ENCODE measurements at regions not wholly inside any gene's neighbourhood (a gene's known extent, or its start where the extent isn't known, plus 50 kb on each side); places are given as distances from the start of the nearest gene placed in this dataset.
A peak's percentile ranks its signal among the peaks of the same experiment; 100 is the strongest.

- Mint-ChIP-seq H3K36me3 (no peaks in the 10 kb centered on the region), H3K9me3 (peaks cover 3% of the 10 kb centered on the region), H3K4me1 (no peaks in the 10 kb centered on the region), H3K27ac (no peak overlapping the region), H3K4me3 (no peak overlapping the region)
- DNase-seq (ENCODE audit: low spot score in 2 of 2) (no peak), ATAC-seq (peak; percentile 70)
Measured at GRCh38 chr6:47967843-47968242, 143.2 kb downstream of the PTCHD4 start.

DNA sequence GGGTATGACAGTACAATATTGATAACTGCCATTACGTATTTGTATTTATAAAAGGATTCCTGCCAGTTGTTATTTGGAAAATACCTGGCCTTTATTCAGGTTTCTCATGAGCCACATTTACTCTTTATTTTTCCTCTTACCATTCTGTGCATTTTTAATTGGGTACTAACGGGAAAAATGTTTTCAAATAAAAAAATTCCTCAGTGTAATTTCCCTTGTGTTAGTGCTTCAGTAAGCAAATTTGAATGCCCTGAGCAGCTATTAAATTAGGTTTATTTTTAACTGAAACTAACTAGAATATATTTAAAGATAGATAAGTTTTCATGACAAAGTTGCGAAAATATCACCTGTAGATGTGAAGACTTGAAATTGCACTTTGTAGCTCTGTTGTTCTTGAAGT, 146.0 kb downstream of the PTCHD4 start:
- Mint-ChIP-seq H3K4me3 (no peak overlapping the region), H3K36me3 (no peaks in the 10 kb centered on the region), H3K9me3 (peaks cover 4% of the 10 kb centered on the region), H3K27ac (no peak overlapping the region), H3K4me1 (no peaks in the 10 kb centered on the region)
- DNase-seq (ENCODE audit: low spot score in 2 of 2) (no peak), ATAC-seq (no peak)

GRCh38 chr6:47952640-47953039, 158.4 kb downstream of the PTCHD4 start:
- no peak overlapping the region for H3K4me3 Mint-ChIP-seq
- no peak for DNase-seq (ENCODE audit: low spot score in 2 of 2)
- no peaks in the 10 kb centered on the region for H3K36me3 Mint-ChIP-seq
- peaks cover 7% of the 10 kb centered on the region for H3K9me3 Mint-ChIP-seq
- H3K4me1 Mint-ChIP-seq = no peaks in the 10 kb centered on the region
- ATAC-seq = no peak
- no peak overlapping the region for H3K27ac Mint-ChIP-seq

GRCh38 chr6:47944846-47945245, 163.0 kb downstream of the OPN5 start:
- no peaks in the 10 kb centered on the region for H3K9me3 Mint-ChIP-seq
- H3K4me3 Mint-ChIP-seq = no peak overlapping the region
- DNase-seq (ENCODE audit: low spot score in 2 of 2) (no peak), ATAC-seq (no peak)
- no peaks in the 10 kb centered on the region for H3K4me1 Mint-ChIP-seq
- H3K27ac Mint-ChIP-seq = no peak overlapping the region
- no peaks in the 10 kb centered on the region for H3K36me3 Mint-ChIP-seq

- DNase-seq (ENCODE audit: low spot score in 2 of 2) = no peak
- Mint-ChIP-seq H3K4me3 (no peak overlapping the region), H3K27ac (no peak overlapping the region)
Measured at GRCh38 chr6:47938405-47938804, 156.6 kb downstream of the OPN5 start.

DNA sequence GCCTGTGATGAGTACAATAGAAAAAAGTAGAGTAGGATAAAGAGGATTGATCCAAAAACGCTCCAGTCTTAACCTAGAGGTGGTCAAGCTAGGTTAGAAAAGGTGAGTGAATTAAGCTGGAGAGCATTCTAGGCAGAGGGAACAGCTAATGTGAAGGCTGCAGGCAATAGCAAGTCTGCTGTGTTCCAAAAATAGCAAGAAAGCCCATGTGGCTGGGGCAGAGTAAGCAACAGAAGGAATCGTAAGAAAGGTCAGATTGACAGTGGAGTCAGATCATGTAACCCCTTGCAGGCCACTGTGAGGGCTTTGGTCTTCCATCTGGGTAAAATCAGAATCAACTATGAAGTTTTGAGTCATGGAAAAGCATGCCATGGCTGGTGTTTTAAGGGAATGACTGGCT, 155.0 kb downstream of the OPN5 start:
- Mint-ChIP-seq H3K4me3 (no peak overlapping the region), H3K9me3 (peaks cover 7% of the 10 kb centered on the region), H3K36me3 (no peaks in the 10 kb centered on the region), H3K27ac (no peak overlapping the region), H3K4me1 (no peaks in the 10 kb centered on the region)
- ATAC-seq (no peak), DNase-seq (ENCODE audit: low spot score in 2 of 2) (no peak)

More at GRCh38 chr6:47938405-47938804, 156.6 kb downstream of the OPN5 start:
- no peaks in the 10 kb centered on the region for H3K36me3 Mint-ChIP-seq
- H3K9me3 Mint-ChIP-seq = peaks cover 7% of the 10 kb centered on the region
- H3K4me1 Mint-ChIP-seq = no peaks in the 10 kb centered on the region
- no peak for ATAC-seq

GRCh38 chr6:47934023-47934422, 152.2 kb downstream of the OPN5 start:
- no peak for DNase-seq (ENCODE audit: low spot score in 2 of 2)
- Mint-ChIP-seq H3K9me3 (peaks cover 7% of the 10 kb centered on the region), H3K4me3 (no peak overlapping the region), H3K4me1 (no peaks in the 10 kb centered on the region), H3K27ac (no peak overlapping the region), H3K36me3 (no peaks in the 10 kb centered on the region)
- ATAC-seq = no peak

GRCh38 chr6:47932575-47932974, 150.7 kb downstream of the OPN5 start:
- Mint-ChIP-seq H3K27ac (no peak overlapping the region), H3K9me3 (peaks cover 7% of the 10 kb centered on the region), H3K4me3 (no peak overlapping the region), H3K36me3 (no peaks in the 10 kb centered on the region), H3K4me1 (no peaks in the 10 kb centered on the region)
- DNase-seq (ENCODE audit: low spot score in 2 of 2) (no peak), ATAC-seq (no peak)

DNA sequence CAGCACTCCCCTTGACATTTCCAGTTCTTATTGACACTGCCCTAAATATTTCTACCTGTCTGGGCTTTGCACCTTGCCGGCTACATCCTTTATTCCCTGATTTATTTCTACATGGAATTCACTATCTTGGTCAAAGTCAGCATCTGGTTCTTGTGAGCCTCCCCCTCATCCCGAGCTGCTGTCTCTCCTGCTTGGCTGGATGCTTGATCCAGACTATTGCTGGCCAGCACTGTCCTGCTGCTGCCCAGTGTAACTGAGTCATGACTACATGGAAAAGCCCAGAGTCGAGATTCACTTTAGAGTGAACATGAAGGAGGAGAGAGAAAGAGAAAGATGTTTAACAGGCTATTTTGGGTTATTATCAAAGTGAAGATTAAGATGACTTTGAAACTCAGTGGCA, 142.2 kb downstream of the OPN5 start:
- H3K9me3 Mint-ChIP-seq = peaks cover 3% of the 10 kb centered on the region
- no peaks in the 10 kb centered on the region for H3K4me1 Mint-ChIP-seq
- no peak for ATAC-seq
- no peaks in the 10 kb centered on the region for H3K36me3 Mint-ChIP-seq
- no peak overlapping the region for H3K4me3 Mint-ChIP-seq
- no peak for DNase-seq (ENCODE audit: low spot score in 2 of 2)
- no peak overlapping the region for H3K27ac Mint-ChIP-seq

DNA sequence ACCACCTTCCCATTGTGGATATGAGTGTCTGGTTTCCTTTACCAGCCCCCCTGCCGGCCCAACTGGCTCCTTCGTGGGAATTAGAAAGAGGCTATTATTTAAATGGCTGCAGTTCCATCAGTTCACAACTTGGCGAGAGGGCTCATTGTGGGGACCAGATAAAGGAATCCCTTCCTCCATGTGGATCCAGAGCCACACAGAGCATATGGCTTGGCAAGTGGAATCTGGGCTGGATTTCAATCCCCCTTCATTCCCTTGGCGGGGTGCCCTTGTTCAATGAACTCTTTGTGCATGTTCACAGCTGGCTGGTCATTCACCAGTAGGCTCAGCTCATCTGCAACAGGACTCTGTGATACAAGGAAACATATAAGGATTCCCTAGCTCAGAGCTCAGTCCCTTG, 140.6 kb downstream of the OPN5 start:
- Mint-ChIP-seq H3K4me1 (no peaks in the 10 kb centered on the region), H3K27ac (no peak overlapping the region), H3K9me3 (peaks cover 3% of the 10 kb centered on the region), H3K4me3 (no peak overlapping the region), H3K36me3 (no peaks in the 10 kb centered on the region)
- DNase-seq (ENCODE audit: low spot score in 2 of 2) = no peak
- no peak for ATAC-seq

DNA sequence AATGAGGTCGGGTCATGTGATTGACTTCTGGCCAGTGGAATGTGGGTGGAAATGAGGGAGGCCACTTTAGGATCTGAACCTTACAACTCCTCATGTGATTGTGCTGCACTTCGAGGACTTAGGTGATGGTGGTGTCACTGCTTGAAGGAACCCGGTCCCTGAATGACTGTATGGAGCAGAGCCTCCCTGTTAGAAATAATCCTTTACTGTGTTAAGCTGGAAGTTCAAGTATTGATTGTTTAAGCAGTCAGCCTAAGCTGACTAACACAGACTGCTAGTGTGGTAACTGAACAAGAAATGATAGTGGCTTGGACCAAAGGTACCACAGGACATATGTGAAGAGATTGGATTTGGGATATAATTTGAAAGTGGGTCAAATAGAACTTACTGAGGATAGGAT, 138.0 kb downstream of the OPN5 start:
- H3K36me3 Mint-ChIP-seq = no peaks in the 10 kb centered on the region
- no peak for ATAC-seq
- no peak overlapping the region for H3K27ac Mint-ChIP-seq
- H3K9me3 Mint-ChIP-seq = peaks cover 3% of the 10 kb centered on the region
- DNase-seq (ENCODE audit: low spot score in 2 of 2) = no peak
- no peaks in the 10 kb centered on the region for H3K4me1 Mint-ChIP-seq
- H3K4me3 Mint-ChIP-seq = no peak overlapping the region

GRCh38 chr6:47917811-47918210, 136.0 kb downstream of the OPN5 start:
- no peaks in the 10 kb centered on the region for H3K4me1 Mint-ChIP-seq
- H3K9me3 Mint-ChIP-seq = peaks cover 3% of the 10 kb centered on the region
- H3K27ac Mint-ChIP-seq = no peak overlapping the region
- H3K4me3 Mint-ChIP-seq = no peak overlapping the region
- H3K36me3 Mint-ChIP-seq = no peaks in the 10 kb centered on the region
- ATAC-seq (no peak), DNase-seq (ENCODE audit: low spot score in 2 of 2) (no peak)

DNA sequence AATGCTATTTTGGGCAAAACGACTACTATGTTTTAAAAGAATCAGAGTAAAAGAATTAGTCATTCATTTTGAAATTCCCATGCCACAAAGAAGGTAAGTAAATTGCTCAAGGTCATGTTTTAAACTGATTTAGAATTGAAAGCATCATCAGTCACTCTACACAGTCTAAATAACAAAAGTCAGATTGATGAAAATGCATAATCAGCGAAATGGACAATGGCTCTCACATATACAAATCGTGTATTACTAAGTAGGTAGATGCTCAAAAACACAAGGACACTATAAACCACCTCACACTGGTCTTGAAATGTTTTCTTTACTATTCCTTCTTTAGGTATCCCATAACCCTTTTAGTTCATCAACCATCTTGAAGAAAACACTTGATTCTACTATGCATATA, 135.4 kb downstream of the OPN5 start:
- no peak overlapping the region for H3K4me3 Mint-ChIP-seq
- peaks cover 3% of the 10 kb centered on the region for H3K9me3 Mint-ChIP-seq
- H3K4me1 Mint-ChIP-seq = no peaks in the 10 kb centered on the region
- ATAC-seq (no peak), DNase-seq (ENCODE audit: low spot score in 2 of 2) (no peak)
- H3K36me3 Mint-ChIP-seq = no peaks in the 10 kb centered on the region
- H3K27ac Mint-ChIP-seq = no peak overlapping the region

DNA sequence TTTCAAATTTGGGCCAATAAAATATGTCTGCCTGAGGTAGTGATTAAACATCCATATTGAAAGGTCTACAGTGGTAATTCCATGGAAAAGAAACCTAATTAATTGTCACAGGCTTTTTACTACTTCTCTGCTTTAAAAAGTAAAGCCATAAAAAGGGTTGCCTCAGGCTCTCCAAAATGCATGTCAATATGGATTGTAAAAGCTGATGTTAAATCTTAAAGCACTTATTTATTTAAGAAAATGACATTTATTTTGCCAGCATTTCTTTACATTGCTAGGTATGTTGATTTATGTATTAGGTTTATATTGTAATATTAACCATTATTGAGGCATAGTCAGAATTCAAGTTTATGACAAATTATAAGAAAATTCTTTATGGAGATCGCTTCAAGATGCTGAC, 133.2 kb downstream of the OPN5 start:
- no peak overlapping the region for H3K4me3 Mint-ChIP-seq
- peaks cover 6% of the 10 kb centered on the region for H3K9me3 Mint-ChIP-seq
- no peaks in the 10 kb centered on the region for H3K36me3 Mint-ChIP-seq
- H3K4me1 Mint-ChIP-seq = no peaks in the 10 kb centered on the region
- no peak for DNase-seq (ENCODE audit: low spot score in 2 of 2)
- H3K27ac Mint-ChIP-seq = no peak overlapping the region
- no peak for ATAC-seq

DNA sequence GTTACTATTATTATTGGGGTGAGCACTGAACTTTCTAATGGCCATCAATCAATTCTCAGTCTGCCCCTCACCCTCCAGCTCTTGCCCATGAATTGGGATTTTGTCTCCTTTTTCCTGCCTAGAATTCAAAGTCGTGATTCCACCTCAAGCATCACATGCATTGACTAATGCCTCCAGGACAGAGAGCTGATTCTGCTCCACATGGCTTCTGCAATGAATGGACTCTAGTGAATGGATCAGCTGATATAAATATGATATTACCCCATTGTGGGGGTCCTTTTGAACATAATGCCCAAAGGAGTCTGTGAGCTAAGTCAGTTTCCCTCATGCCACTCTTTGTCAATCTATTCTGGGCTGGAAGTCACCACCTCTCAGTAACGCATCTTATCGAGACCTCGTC, 126.4 kb downstream of the OPN5 start:
- H3K4me1 Mint-ChIP-seq = no peaks in the 10 kb centered on the region
- H3K27ac Mint-ChIP-seq = no peak overlapping the region
- no peak for ATAC-seq
- H3K4me3 Mint-ChIP-seq = no peak overlapping the region
- no peak for DNase-seq (ENCODE audit: low spot score in 2 of 2)
- peaks cover 3% of the 10 kb centered on the region for H3K9me3 Mint-ChIP-seq
- no peaks in the 10 kb centered on the region for H3K36me3 Mint-ChIP-seq

DNA sequence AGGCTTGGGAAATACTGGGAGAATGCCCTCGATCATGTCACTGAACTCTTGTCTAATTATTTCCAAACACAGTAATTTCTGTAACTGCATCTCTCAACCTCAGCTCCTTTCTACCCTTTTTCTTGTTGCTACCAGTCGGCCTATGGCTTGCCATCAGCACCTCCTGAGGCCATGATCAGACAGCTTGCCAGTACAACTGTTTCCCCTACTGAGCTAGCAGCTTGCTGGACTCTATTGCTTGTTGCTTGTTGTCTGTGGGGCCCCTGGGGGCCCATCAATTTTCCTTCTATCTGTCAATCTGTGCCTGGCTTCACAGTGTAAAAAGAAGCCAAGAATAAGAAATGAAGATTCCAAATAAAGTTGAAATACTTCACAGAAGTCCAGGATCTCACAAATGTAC, 123.9 kb downstream of the OPN5 start:
- Mint-ChIP-seq H3K4me1 (no peaks in the 10 kb centered on the region), H3K9me3 (peaks cover 2% of the 10 kb centered on the region), H3K36me3 (no peaks in the 10 kb centered on the region), H3K4me3 (no peak overlapping the region), H3K27ac (no peak overlapping the region)
- DNase-seq (ENCODE audit: low spot score in 2 of 2) = no peak
- ATAC-seq = no peak

DNA sequence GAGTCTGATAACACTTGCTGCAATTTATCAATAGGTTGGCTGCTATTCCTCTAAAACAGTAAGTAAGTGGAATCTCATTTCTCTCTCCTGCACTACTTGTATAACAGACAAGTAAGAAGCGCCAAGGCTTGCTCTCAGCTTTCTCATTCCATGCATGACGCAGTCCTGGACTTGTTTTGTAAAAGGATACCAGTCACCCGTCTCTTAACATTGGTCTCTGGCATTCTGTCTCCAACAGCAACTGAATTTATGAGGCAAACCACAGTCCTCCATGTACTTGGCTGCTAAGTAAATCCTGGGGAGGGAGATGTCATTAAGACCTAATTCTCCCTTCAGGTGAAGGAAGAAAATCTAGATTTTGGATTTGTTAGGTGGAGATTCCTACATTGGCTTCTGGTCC, 115.4 kb downstream of the OPN5 start:
- no peak for ATAC-seq
- H3K9me3 Mint-ChIP-seq = no peaks in the 10 kb centered on the region

More for the DNA sequence above, 115.4 kb downstream of the OPN5 start:
- Mint-ChIP-seq H3K36me3 (no peaks in the 10 kb centered on the region), H3K27ac (no peak overlapping the region), H3K4me1 (no peaks in the 10 kb centered on the region), H3K4me3 (no peak overlapping the region)
- no peak for DNase-seq (ENCODE audit: low spot score in 2 of 2)
